GM13977 (cell line): ENCODE measurements at regions not wholly inside any gene's neighbourhood (a gene's known extent, or its start where the extent isn't known, plus 50 kb on each side); places are given as distances from the start of the nearest gene placed in this dataset.

Experiments
- DNase-seq: peaks from one replicate; pipeline ENCODE4 v3.0.0; 2012; ENCODE audit warnings: low spot score
- in situ Hi-C: fragments of 300-500 bp; cut with MboI; formaldehyde crosslinking; loops from one replicate; pipeline ENCODE4 v1.12.0; 2022; ENCODE audit warnings: low sequenced_read_pairs, low pct_unique_long_range_greater_than_20kb, mixed read lengths, inconsistent platforms; ENCODE audit not compliant: unreplicated experiment
- TF ChIP-seq, protein P1 (sequence below): IDR thresholded peaks from 2 replicates; pipeline ENCODE4 v1.5.1; 2012; ENCODE audit warnings: mild to moderate bottlenecking, control low read depth; ENCODE audit not compliant: insufficient read depth; ENCODE audit errors: extremely low read depth, missing control alignments

- TF ChIP-seq, protein P1, sequence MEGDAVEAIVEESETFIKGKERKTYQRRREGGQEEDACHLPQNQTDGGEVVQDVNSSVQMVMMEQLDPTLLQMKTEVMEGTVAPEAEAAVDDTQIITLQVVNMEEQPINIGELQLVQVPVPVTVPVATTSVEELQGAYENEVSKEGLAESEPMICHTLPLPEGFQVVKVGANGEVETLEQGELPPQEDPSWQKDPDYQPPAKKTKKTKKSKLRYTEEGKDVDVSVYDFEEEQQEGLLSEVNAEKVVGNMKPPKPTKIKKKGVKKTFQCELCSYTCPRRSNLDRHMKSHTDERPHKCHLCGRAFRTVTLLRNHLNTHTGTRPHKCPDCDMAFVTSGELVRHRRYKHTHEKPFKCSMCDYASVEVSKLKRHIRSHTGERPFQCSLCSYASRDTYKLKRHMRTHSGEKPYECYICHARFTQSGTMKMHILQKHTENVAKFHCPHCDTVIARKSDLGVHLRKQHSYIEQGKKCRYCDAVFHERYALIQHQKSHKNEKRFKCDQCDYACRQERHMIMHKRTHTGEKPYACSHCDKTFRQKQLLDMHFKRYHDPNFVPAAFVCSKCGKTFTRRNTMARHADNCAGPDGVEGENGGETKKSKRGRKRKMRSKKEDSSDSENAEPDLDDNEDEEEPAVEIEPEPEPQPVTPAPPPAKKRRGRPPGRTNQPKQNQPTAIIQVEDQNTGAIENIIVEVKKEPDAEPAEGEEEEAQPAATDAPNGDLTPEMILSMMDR, result no peak
- DNase-seq, result no peak
- in situ Hi-C loops, result no loop called here
These were observed 499.1 kb downstream of the MN1 start for GRCh38 chr22:27302501-27302900.

DNA sequence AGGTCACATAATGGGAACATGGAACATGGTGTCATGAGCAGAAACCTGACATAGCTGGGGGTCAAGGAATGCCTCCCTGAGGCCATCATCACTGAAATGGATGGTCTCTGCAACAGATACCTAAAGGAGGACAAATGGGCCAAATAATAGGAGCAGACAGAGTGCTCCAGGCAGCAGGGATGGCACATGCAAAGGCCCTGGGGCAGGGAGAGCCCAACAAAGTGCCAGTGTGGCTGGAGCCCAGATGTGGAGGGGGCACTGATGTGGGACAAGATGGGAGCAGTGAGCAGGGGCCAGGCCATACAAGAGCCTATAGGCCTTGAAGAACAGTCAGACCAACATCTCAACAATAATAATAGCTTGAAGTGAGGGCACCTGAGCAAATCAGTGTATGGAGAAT is 497.8 kb downstream of the MN1 start:
- in situ Hi-C loops, result no loop called here
- TF ChIP-seq, protein P1, result no peak
- DNase-seq, result no peak

DNA sequence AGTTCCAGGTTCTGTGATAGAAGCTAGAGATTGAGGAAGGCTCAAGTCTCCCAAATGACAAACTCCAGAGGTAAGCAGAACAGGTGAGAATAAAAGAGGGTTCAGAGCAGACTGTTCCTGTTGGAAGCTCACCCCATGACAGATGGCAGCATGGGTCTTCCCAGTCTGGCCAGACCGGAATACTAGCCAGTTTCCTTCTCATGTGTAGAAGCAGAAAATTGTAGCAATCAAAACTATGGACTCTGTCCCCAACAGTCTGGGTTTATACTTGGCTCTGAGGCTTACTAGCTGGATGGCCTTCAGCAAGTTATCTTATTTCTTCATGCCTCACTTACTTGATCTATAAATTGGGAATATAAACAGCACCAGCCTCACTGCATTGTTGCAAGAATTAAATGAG is 494.8 kb downstream of the MN1 start:
- TF ChIP-seq, protein P1, result no peak
- in situ Hi-C loops, result no loop called here
- DNase-seq, result no peak

- DNase-seq, result no peak
- TF ChIP-seq, protein P1, result no peak
- in situ Hi-C loops, result no loop called here
These were observed 493.9 kb downstream of the MN1 start for GRCh38 chr22:27307545-27308247.

DNA sequence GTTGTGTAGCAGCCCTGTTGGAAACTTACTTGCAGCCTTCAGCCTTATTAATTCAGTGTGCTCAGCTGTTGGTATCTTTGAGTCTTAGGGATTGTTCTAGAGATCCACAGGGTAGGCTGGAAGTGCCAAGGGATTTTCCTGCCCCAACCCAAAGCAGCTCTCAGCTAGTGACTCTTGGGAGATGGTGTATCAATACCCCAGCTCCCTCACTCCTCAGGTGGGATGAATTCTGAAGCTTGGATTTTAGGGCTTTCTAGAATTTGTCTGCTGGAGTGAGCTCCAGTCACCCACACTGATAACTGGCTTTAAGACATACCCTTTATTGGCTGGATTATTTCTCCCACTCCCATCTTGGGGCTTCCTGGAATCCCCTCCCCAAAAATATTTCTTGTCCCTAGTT is 493.0 kb downstream of the MN1 start:
- in situ Hi-C loops, result no loop called here
- no peak for DNase-seq
- TF ChIP-seq, protein P1, result no peak

DNA sequence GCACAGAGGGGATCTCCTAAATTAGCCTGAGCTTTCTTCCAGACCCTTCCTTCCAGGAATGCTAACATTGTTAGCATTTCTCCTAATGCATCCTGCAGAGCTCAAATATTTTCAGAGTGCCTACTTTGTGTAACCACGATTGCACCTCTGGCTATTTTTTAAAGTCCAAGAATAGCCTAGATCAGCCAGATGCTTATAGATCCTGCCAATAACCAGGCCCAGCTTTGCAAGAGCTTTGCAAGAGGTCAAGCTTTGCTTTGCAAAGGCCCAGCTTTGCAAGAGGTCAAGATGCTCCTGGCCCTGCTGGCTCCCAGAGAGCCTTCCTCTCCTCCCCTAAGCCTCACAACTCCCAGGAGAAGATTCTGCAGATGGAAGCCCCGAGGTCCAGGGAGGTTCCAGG is 491.9 kb downstream of the MN1 start:
- no peak for DNase-seq
- in situ Hi-C loops, result no loop called here
- TF ChIP-seq, protein P1, result no peak
